GM12872 (cell line): ENCODE measurements at regions not wholly inside any gene's neighbourhood (a gene's known extent, or its start where the extent isn't known, plus 50 kb on each side); places are given as distances from the start of the nearest gene placed in this dataset.

Experiments
- TF ChIP-seq, protein P1 (sequence below): IDR thresholded peaks from 3 replicates; pipeline ENCODE4 v1.5.1; 2011; ENCODE audit warnings: low read depth, mild to moderate bottlenecking, low read length, moderate library complexity; ENCODE audit not compliant: insufficient read depth

DNA sequence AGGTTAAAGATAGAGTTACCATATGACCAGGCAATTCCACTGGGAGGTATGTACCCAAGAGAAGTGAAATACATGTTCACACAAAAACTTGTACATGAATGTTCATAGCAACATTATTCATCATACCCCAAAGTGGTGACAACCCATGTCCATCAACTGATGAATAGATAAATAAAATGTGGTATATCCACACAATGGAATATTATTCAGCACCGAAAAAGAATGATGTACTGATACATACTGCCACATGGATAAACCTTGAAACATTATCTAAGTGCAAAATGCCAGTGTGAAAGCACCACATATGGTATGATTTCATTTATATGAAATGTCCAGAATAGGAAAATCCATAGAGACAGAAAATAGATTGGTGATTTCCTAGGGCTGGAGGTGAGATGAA lies 53.4 kb upstream of the PAXBP1 start:
- TF ChIP-seq, protein P1, sequence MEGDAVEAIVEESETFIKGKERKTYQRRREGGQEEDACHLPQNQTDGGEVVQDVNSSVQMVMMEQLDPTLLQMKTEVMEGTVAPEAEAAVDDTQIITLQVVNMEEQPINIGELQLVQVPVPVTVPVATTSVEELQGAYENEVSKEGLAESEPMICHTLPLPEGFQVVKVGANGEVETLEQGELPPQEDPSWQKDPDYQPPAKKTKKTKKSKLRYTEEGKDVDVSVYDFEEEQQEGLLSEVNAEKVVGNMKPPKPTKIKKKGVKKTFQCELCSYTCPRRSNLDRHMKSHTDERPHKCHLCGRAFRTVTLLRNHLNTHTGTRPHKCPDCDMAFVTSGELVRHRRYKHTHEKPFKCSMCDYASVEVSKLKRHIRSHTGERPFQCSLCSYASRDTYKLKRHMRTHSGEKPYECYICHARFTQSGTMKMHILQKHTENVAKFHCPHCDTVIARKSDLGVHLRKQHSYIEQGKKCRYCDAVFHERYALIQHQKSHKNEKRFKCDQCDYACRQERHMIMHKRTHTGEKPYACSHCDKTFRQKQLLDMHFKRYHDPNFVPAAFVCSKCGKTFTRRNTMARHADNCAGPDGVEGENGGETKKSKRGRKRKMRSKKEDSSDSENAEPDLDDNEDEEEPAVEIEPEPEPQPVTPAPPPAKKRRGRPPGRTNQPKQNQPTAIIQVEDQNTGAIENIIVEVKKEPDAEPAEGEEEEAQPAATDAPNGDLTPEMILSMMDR, result no peak

DNA sequence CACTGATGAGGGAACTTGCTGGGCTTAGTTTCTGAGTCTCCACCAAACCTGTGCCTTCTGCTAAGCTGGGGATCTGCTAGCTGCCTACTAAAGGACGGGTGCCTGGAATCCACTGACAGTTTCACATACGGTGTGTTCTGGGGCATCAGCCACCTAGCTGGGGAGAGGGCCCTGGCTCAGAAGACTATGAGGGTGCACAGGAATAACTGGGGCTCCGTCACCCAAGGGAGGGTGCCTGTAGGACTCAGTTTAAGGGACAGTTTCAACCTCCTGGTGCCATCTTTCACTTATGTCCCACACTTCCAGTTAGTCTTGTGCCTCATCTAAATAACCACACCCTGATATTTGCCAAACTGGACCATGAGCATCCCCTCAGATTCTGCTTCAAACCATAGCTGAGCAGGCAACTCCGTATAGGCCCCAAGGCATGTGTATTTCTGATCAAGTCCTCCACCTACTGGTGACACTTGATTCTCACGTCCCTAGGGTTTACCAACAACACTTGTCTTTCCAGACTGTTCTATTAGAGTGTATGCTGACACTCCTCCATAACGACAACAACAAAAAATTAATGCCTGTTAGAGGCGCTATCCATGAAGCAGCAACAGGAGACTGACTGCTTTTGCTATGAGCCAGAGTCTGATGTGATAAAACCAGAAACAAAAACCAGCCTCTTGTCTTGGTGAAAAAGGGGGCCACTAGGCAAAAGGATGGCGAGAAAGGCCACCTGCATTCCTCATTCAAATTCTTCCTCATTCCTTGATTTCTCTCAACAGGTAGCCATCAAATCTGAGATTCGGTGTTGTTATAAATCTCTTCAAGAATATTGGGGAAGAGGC lies 55.0 kb upstream of the PAXBP1 start:
- TF ChIP-seq, protein P1, result peak; percentile 47; the same call in 2 of the 3 replicates

DNA sequence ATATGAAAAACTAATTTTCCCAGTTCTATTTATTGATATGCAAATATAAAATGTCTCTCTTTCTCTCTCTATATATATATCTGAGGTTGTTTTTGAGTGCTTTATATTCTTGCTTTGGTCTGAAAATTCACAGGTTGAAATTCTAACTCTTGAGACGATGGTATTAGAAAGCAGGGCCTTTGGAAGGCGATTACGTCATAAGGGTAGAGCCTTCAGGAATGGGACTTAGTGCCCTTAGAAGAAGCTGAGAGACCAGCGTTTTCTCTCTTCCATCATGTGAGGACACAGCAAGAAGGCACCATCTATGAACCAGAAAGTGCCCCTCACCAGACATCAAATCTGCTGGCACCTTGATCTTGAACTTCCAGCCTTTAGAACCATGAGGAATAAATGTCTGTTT lies 57.4 kb upstream of the PAXBP1 start:
- TF ChIP-seq, protein P1, result no peak

DNA sequence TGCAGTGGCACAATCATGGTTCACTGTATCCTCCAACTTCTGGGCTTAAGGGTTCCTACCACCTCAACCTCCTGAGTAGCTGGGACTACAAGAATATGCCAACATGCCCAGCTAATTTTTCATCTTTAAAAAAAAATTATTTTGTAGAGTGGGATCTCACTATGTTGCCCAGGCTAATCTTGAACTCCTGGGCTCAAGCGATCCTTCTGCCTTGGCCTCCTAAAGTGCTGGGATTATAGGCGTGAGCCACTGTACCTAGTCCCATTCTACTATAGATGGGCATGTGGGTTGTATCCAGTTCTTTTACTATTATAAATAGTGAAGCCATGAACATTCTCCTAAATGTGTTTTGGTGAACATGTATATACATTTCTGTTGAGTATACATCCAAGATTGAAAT lies 57.9 kb upstream of the PAXBP1 start:
- TF ChIP-seq, protein P1, result no peak

DNA sequence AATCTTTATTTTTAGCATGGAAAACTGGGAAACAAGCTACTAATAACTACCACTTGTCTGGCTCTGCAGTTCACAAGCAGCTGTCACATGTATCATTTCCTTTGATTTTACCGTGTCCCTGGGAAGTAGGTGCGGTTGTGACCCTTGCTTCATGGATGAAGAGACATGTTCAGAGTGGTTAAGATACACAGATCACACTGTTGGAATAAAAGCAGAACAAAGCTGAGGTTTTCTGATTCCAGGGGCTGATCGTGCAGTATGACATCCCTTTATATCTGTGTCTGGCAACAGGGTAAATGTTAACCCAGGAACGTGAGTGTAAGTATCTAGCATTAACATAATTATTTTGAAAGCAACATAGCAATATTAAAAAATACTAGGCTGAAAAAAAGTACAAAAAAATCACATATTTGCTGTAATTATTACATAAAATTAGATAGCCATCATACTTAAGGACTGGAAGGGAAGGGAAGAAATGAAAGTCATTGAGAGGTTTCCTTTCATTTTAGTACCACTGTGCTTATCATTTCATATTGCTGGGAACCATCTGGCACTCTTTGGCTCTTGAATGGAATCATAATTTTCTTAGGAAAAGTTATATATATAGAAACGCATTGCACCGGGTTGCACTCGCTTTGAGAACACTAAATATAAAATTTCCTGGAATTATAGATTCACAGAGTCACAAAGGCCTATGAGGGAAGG lies 62.8 kb upstream of the PAXBP1 start:
- TF ChIP-seq, protein P1, result no peak

DNA sequence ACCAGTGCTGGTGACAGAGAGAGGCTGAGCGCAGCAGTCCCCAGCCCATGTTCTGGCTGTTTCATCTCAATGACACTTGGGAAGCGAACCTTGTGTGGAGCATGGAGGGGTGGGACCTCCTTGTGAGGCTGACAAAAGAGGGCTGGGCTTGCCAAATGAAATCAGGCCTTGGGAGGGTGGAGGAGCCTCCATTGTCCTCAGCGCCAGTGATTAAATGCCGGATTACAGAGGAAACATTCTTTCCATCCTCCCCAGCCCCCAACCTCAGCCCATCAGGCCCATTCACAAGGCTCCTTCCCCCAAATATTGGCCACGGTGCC lies 63.3 kb upstream of the PAXBP1 start:
- TF ChIP-seq, protein P1, result no peak

DNA sequence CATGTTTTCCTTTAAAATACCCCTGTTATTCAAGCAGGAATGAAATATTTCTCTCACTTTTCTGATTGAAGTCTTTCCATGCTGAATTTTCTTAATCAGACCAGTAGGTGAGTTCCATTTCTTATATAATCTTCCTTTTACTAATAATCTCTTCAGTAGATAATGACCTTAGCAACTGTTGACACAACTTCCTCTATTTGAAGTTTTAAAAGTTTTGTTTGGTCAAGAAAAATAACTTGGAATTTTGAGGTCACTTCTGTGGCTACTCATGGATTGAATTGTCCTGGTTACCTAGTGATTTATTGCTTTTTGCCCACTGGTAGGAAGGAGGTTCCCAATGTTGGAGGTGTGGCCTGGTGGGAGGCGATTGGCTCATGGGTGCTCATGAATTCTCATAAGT lies 70.6 kb upstream of the PAXBP1 start:
- TF ChIP-seq, protein P1, result no peak
